ENCODE measurements at regions not wholly inside any gene's neighbourhood (a gene's known extent, or its start where the extent isn't known, plus 50 kb on each side); places are given as distances from the start of the nearest gene placed in this dataset.

- Histone ChIP-seq H3K9me3 (replicated peaks in 1 of 3) (no peaks in the 10 kb centered on the region), H3K36me3 (replicated peaks in 1 of 2) (no peaks in the 10 kb centered on the region), H3K27me3 (no peaks in the 10 kb centered on the region), H3K4me3 (no peak overlapping the region), H3K27ac (no peak overlapping the region), H3K4me1 (replicated peaks in 1 of 2) (no peaks in the 10 kb centered on the region)
- intact Hi-C loops (cut with DNase I) = no loop called here
- DNase-seq = no peak
- TF ChIP-seq, protein P1, sequence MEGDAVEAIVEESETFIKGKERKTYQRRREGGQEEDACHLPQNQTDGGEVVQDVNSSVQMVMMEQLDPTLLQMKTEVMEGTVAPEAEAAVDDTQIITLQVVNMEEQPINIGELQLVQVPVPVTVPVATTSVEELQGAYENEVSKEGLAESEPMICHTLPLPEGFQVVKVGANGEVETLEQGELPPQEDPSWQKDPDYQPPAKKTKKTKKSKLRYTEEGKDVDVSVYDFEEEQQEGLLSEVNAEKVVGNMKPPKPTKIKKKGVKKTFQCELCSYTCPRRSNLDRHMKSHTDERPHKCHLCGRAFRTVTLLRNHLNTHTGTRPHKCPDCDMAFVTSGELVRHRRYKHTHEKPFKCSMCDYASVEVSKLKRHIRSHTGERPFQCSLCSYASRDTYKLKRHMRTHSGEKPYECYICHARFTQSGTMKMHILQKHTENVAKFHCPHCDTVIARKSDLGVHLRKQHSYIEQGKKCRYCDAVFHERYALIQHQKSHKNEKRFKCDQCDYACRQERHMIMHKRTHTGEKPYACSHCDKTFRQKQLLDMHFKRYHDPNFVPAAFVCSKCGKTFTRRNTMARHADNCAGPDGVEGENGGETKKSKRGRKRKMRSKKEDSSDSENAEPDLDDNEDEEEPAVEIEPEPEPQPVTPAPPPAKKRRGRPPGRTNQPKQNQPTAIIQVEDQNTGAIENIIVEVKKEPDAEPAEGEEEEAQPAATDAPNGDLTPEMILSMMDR (IDR thresholded peaks at IDR 0.05) = no peak
- whole genome bisulfite sequencing, 4 donors = 85 to 94% (median 88%) methylated on average over 2 of the region's 2 CpGs
Measured at GRCh38 chr3:140857993-140858392, 83.6 kb upstream of the SLC25A36 start.

DNA sequence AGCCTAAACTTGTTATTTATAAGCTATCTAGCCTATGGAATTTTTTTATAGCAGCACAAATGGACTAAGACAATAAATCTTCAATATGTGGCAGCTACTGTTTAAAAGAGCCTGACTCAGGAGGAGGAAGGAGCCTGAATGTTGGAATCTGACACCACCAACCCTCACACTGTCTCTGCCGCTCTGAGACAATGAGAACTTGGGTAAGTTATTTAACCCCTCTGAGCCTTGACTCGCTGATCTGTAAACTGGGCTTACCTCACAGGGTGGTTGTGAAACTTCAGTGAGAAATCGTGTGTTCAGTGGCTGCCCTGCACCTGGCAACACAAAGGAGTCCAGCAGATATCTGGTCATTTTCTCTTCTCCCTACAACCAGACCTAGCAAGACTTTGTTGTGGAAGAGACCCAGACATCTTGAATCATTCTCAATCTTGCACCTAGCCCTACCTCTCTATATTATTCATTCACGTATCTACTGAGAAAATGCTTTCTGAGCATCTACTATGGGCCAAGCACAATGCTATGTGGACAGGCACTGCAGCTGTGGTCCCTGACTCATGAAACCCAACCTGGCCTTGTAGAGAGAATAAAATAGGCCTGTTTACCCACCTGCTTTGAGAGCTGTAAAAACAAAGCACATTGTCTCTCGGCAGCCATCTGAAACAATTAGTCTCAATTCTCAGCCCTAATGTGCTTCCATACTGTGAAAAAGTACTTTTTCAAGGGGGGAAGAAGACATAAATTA is 81.9 kb upstream of the SLC25A36 start:
- H3K4me1 ChIP-seq (replicated peaks in 1 of 2) = no peaks in the 10 kb centered on the region
- no peak overlapping the region for H3K4me3 ChIP-seq
- no peak for DNase-seq
- TF ChIP-seq POLR2A (IDR thresholded peaks at IDR 0.05) = no peak
- TF ChIP-seq, protein P1 (IDR thresholded peaks at IDR 0.05) = no peak
- intact Hi-C loops (cut with DNase I) = loop anchor here in 1 of 2 donors (10.0 kb wide), 1 partner anchor 305 kb away; no protein-coding TSS in a partner anchor
- H3K27ac ChIP-seq = no peak overlapping the region
- H3K36me3 ChIP-seq (replicated peaks in 1 of 2) = no peaks in the 10 kb centered on the region
- H3K27me3 ChIP-seq = peaks cover 4% of the 10 kb centered on the region
- no peaks in the 10 kb centered on the region for H3K9me3 ChIP-seq (replicated peaks in 1 of 3)
- WGBS, 4 donors = 72 to 79% (median 76%) methylated on average over 5 of the region's 5 CpGs

- H3K4me1 ChIP-seq (replicated peaks in 1 of 2) = no peaks in the 10 kb centered on the region
- H3K36me3 ChIP-seq (replicated peaks in 1 of 2) = no peaks in the 10 kb centered on the region
- H3K9me3 ChIP-seq (replicated peaks in 1 of 3) = no peaks in the 10 kb centered on the region
- peaks cover 4% of the 10 kb centered on the region for H3K27me3 ChIP-seq
- H3K4me3 ChIP-seq = no peak overlapping the region
- TF ChIP-seq, protein P1 (IDR thresholded peaks at IDR 0.05) = peak; percentile 44 to 65 (median 55)
- TF ChIP-seq POLR2A (IDR thresholded peaks at IDR 0.05) = no peak
- peak; percentile 45 to 80 (median 59) for DNase-seq
- no peak overlapping the region for H3K27ac ChIP-seq
- intact Hi-C loops (cut with DNase I) = loop anchor here in 1 of 2 donors (10.0 kb wide), 1 partner anchor 309 kb away; no protein-coding TSS in a partner anchor
- WGBS, 4 donors = 5 to 6% (median 6%) methylated on average over 6 of the region's 6 CpGs
Measured at GRCh38 chr3:140863580-140864009, 78.0 kb upstream of the SLC25A36 start.

- Histone ChIP-seq H3K36me3 (replicated peaks in 1 of 2) (no peaks in the 10 kb centered on the region), H3K4me3 (no peak overlapping the region), H3K4me1 (replicated peaks in 1 of 2) (no peaks in the 10 kb centered on the region), H3K27me3 (no peaks in the 10 kb centered on the region), H3K9me3 (replicated peaks in 1 of 3) (no peaks in the 10 kb centered on the region), H3K27ac (no peak overlapping the region)
- no peak for DNase-seq
- intact Hi-C loops (cut with DNase I) = no loop called here
- WGBS, 4 donors = 79 to 84% (median 82%) methylated on average over 4 of the region's 4 CpGs
- no peak for TF ChIP-seq POLR2A (IDR thresholded peaks at IDR 0.05)
- TF ChIP-seq, protein P1 (IDR thresholded peaks at IDR 0.05) = no peak
Measured at GRCh38 chr3:140870351-140870750, 71.3 kb upstream of the SLC25A36 start.
